Lung (tissue), 11 donors: ENCODE measurements at regions not wholly inside any gene's neighbourhood (a gene's known extent, or its start where the extent isn't known, plus 50 kb on each side); places are given as distances from the start of the nearest gene placed in this dataset.

Experiments used
- ATAC-seq: fragments of 200-7000 bp; cut with Tn5 transposase; one replicate; pipeline ENCODE4 v1.9.1; 2020; ENCODE audit warnings: moderate number of reproducible peaks; ENCODE audit not compliant: insufficient read depth, low FRiP score
- DNase-seq, 3 donors: peaks; one replicate each; pipeline ENCODE4 v3.0.0-alpha.2; 2013 to 2017
- H3K27ac ChIP-seq, 2 donors: one replicate each; pipeline ENCODE4 v1.5.1; 2013; ENCODE audit warnings: mild to moderate bottlenecking in 2 of 2, moderate library complexity in 2 of 2, control low read depth in 1 of 2, inconsistent platforms in 1 of 2, low read depth in 1 of 2, low read length in 1 of 2
- H3K27me3 ChIP-seq, 3 donors: one replicate each; pipeline ENCODE4 v1.5.1; 2013; ENCODE audit warnings: low read length in 2 of 3; ENCODE audit not compliant: control insufficient read depth in 3 of 3, insufficient read depth in 3 of 3
- H3K36me3 ChIP-seq, 4 donors: one replicate each; pipeline ENCODE4 v1.5.1; 2013; ENCODE audit warnings: low read length in 4 of 4, mild to moderate bottlenecking in 1 of 4, moderate library complexity in 1 of 4; ENCODE audit not compliant: control insufficient read depth in 4 of 4, insufficient read depth in 4 of 4
- H3K4me1 ChIP-seq, 5 donors: one replicate each; pipeline ENCODE4 v1.5.1; 2013; ENCODE audit warnings: low read length in 5 of 5, mild to moderate bottlenecking in 2 of 5, moderate library complexity in 1 of 5; ENCODE audit not compliant: control insufficient read depth in 5 of 5, insufficient read depth in 5 of 5
- H3K4me3 ChIP-seq: one replicate; pipeline ENCODE4 v1.5.1; 2013; ENCODE audit warnings: mild to moderate bottlenecking, control low read depth, moderate library complexity
- H3K9ac ChIP-seq, 2 donors: one replicate each; pipeline ENCODE4 v1.5.1; 2013; ENCODE audit warnings: low read length in 2 of 2, control low read depth in 1 of 2; ENCODE audit not compliant: insufficient read depth in 1 of 2
- H3K9me3 ChIP-seq, 4 donors: one replicate each; pipeline ENCODE4 v1.5.1; 2013; ENCODE audit warnings: low read length in 3 of 4, mild to moderate bottlenecking in 1 of 4, moderate library complexity in 1 of 4; ENCODE audit not compliant: control insufficient read depth in 4 of 4, insufficient read depth in 3 of 4
- CTCF ChIP-seq: IDR thresholded peaks from 2 replicates; pipeline ENCODE4 v1.5.1; 2012; ENCODE audit warnings: mild to moderate bottlenecking; ENCODE audit errors: control extremely low read depth, extremely low read depth
- WGBS, 2 donors: extraction: QIAGEN DNeasy Blood & Tissue Kit; methylation state at CpG; one replicate each; pipeline ENCODE4 v1.1.7; 2013; 5-methylcytosine and 5-hydroxymethylcytosine counted together
- donor health status: control.
- donor health status: control.
- donor health status: Bipolar disorder and iron deficiency.
- donor health status: healthy.
- donor health status: DM: yes; HTN: yes; CAD: no.

- DNase-seq, result no peak
- peaks cover 0 to 2% (median 2%) of the 10 kb centered on the region in 4 donors for H3K9me3 ChIP-seq
- no peaks in the 10 kb centered on the region for H3K36me3 ChIP-seq
- 67 to 77% methylated on average over 1 of the region's 1 CpG for WGBS, 2 donors
- ATAC-seq, result no peak
- no peak overlapping the region for H3K27ac ChIP-seq
- no peak overlapping the region for H3K9ac ChIP-seq
- no peaks in the 10 kb centered on the region for H3K27me3 ChIP-seq
- TF ChIP-seq CTCF, result no peak
- H3K4me1 ChIP-seq, result peaks cover 0 to 10% (median 0%) of the 10 kb centered on the region in 5 donors
- no peak overlapping the region for H3K4me3 ChIP-seq
These were observed 484.5 kb downstream of the NR2F1-AS1 start for GRCh38 chr5:93096561-93096960.

- no peak for TF ChIP-seq CTCF
- DNase-seq (peak in 2 of 3 donors; percentile 74 to 84), ATAC-seq (no peak)
- 73 to 90% methylated on average over 2 of the region's 2 CpGs for WGBS, 2 donors
- no peak overlapping the region for H3K4me3 ChIP-seq
- no peak overlapping the region for H3K27ac ChIP-seq
- H3K9me3 ChIP-seq, result no peaks in the 10 kb centered on the region
- H3K9ac ChIP-seq, result no peak overlapping the region
- H3K4me1 ChIP-seq, result peaks cover 0 to 31% (median 8%) of the 10 kb centered on the region in 5 donors
- no peaks in the 10 kb centered on the region for H3K36me3 ChIP-seq
- no peaks in the 10 kb centered on the region for H3K27me3 ChIP-seq
These were observed 488.5 kb downstream of the NR2F1-AS1 start for GRCh38 chr5:93092349-93093105.

DNA sequence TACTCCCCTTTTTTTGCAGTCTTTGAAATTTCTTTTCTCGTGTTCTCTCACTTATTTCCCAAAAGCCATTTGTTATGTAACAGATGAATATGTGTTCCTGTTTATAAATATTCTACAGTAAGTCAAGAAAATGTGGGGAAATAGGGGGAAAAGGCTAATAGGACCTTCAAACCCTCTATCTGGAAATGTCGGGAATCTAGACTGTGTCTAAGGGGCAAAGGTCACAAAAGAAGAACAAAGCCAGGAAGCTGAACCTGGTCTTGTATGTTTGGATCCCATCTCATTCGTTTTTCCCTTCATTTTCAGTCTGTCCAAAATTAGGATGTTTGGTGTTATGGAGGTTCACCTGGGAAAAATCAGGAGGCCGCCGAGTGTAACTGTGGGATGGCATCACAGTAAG is 490.3 kb downstream of the NR2F1-AS1 start:
- ATAC-seq, result no peak
- TF ChIP-seq CTCF, result no peak
- Histone ChIP-seq H3K36me3 (no peaks in the 10 kb centered on the region), H3K27me3 (no peaks in the 10 kb centered on the region), H3K9ac (no peak overlapping the region), H3K4me3 (no peak overlapping the region), H3K27ac (no peak overlapping the region), H3K9me3 (no peaks in the 10 kb centered on the region), H3K4me1 (peaks cover 0 to 31% (median 8%) of the 10 kb centered on the region in 5 donors)
- no peak for DNase-seq
- 71% methylated on average over 5 of the region's 5 CpGs for WGBS, 2 donors
